Choroid plexus epithelial cell (primary cell): ENCODE measurements at regions not wholly inside any gene's neighbourhood (a gene's known extent, or its start where the extent isn't known, plus 50 kb on each side); places are given as distances from the start of the nearest gene placed in this dataset.
A peak's percentile ranks its signal among the peaks of the same experiment; 100 is the strongest.

Experiments used
- DNase-seq: peaks from one replicate; pipeline ENCODE4 v3.0.0-alpha.2; 2010; ENCODE audit warnings: low read depth
- H3K4me3 ChIP-seq: 2 replicates; pipeline ENCODE4 v1.5.1; 2011; ENCODE audit warnings: low read depth, mild to moderate bottlenecking, control low read depth, low read length, moderate library complexity
- CTCF ChIP-seq: conservative IDR thresholded peaks from 2 replicates; pipeline ENCODE4 v1.5.1; 2011; ENCODE audit warnings: low read depth, mild to moderate bottlenecking, control low read depth, inconsistent platforms, low read length, moderate library complexity

- H3K4me3 ChIP-seq: no peak overlapping the region
- TF ChIP-seq CTCF: no peak
- DNase-seq: no peak
These were observed 252.4 kb upstream of the EGLN3 start for GRCh38 chr14:34203251-34203722.

- no peak for DNase-seq
- H3K4me3 ChIP-seq: no peak overlapping the region
- TF ChIP-seq CTCF: no peak
These were observed 251.2 kb upstream of the EGLN3 start for GRCh38 chr14:34201909-34202637.

- peak; percentile 56 for DNase-seq
- TF ChIP-seq CTCF: no peak
- H3K4me3 ChIP-seq: no peak overlapping the region
These were observed 248.7 kb upstream of the EGLN3 start for GRCh38 chr14:34199585-34199984.

- H3K4me3 ChIP-seq: no peak overlapping the region
- DNase-seq: no peak
- no peak for TF ChIP-seq CTCF
These were observed 247.2 kb upstream of the EGLN3 start for GRCh38 chr14:34198096-34198495.

- DNase-seq: no peak
- no peak overlapping the region for H3K4me3 ChIP-seq
- TF ChIP-seq CTCF: no peak
These were observed 245.1 kb upstream of the EGLN3 start for GRCh38 chr14:34195964-34196363.

- DNase-seq: no peak
- TF ChIP-seq CTCF: no peak
These were observed 239.8 kb upstream of the EGLN3 start for GRCh38 chr14:34190717-34191116.

GRCh38 chr14:34189866-34190265, 239.0 kb upstream of the EGLN3 start:
- DNase-seq: no peak
- H3K4me3 ChIP-seq: no peak overlapping the region
- no peak for TF ChIP-seq CTCF

More at GRCh38 chr14:34190717-34191116, 239.8 kb upstream of the EGLN3 start:
- no peak overlapping the region for H3K4me3 ChIP-seq
